Loucy (cell line): ENCODE measurements at regions not wholly inside any gene's neighbourhood (a gene's known extent, or its start where the extent isn't known, plus 50 kb on each side); places are given as distances from the start of the nearest gene placed in this dataset.

Source experiments
- CTCF ChIP-seq: fragments of 200-600 bp; sonication (generic); conservative IDR thresholded peaks from 2 replicates; pipeline ENCODE4 v1.5.1; 2014; ENCODE audit warnings: mild to moderate bottlenecking, antibody characterized with exemption, low read length
- EZH2phosphoT487 ChIP-seq: fragments of 200-600 bp; IDR thresholded peaks from 2 replicates; pipeline ENCODE4 v1.6.1; 2018; ENCODE audit warnings: antibody characterized with exemption, mild to moderate bottlenecking, moderate library complexity, borderline replicate concordance

GRCh38 chr13:97107815-97108529 is 113.7 kb upstream of the OXGR1 start:
- no peak for TF ChIP-seq EZH2phosphoT487
- TF ChIP-seq CTCF = no peak
